NCI-H526 treated with DMSO at 0.1 percent for 48 hours (cell line): ENCODE measurements at regions not wholly inside any gene's neighbourhood (a gene's known extent, or its start where the extent isn't known, plus 50 kb on each side); places are given as distances from the start of the nearest gene placed in this dataset.

ENCODE experiments used
- DNase-seq: peaks from one replicate; lab custom pipeline; 2025; lab: John Stamatoyannopoulos, UW

GRCh38 chr9:88926781-88927505 is 64.3 kb upstream of the S1PR3 start:
- no peak for DNase-seq

DNA sequence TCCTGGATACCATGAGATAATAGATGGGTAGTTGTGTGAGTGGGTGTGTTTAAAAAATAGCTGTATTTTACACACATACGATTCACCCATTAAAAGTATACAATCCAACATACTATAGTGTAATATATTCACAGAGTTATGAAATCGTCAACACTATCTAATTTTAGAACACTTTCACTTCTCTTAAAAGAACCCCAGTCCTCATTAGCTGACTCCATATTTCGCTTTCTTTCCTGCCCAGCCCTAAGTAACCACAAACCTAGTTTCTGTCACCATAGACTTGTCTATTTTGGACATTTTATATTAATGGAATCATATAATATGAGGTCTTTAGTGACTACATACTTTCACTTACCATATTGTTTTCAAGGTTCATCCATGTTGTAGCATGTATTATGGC is 63.8 kb upstream of the S1PR3 start:
- no peak for DNase-seq

DNA sequence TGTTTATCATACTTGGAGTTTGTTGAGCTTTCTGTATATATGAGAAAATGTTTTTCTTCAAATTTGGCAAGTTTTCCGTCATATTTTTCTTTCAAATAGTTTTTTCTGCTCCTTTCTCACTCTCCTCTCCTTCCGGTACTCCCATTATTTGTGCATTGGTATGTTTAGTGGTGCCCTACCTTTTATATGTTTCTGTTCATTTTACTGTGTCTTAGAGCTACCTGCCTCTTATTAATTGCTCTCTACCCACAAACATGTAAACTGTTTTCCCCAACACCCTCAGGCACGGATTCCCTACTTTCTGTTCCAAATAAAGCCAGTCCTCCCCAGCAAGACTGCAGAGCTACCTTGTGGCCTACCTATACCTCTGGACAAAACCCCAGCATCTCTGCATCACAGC is 60.6 kb upstream of the S1PR3 start:
- no peak for DNase-seq

GRCh38 chr9:88932766-88933165 is 58.5 kb upstream of the S1PR3 start:
- peak; percentile 2 for DNase-seq

DNA sequence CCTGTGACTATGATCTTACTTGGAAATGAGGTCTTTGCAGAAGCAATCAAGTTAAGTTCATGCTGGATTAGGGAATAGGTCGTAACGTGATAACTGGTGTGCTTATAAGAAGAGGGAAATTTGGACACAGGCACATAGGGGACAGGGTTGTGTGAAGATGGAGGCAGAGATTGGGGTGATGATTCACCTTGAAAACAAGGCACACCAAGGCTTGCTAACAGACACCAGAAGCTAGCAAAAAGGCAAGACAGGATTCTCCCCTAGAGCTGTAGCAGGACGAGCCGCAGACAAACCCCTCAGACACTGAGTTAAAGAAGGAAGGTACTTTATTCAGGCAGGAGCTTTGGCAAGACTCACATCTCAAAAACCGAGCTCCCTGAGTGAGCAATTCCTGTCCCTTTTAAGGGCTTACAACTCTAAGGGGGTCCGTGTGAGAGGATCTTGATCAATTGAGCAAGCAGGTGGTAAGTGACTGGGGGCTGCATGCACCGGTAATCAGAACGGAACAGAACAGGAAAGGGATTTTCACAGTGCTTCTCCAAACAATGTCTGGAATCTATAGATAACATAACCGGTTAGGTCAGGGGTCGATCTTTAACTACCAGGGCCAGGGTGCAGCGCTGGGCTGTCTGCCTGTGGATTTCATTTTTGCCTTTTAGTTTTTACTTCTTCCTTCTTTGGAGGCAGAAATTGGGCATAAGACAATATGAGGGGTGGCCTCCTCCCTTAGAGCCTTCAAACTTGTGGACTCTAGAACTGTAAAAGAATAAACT is 57.5 kb upstream of the S1PR3 start:
- DNase-seq, result no peak

- no peak for DNase-seq
Observed at GRCh38 chr9:88934876-88935535, 56.3 kb upstream of the S1PR3 start.

DNA sequence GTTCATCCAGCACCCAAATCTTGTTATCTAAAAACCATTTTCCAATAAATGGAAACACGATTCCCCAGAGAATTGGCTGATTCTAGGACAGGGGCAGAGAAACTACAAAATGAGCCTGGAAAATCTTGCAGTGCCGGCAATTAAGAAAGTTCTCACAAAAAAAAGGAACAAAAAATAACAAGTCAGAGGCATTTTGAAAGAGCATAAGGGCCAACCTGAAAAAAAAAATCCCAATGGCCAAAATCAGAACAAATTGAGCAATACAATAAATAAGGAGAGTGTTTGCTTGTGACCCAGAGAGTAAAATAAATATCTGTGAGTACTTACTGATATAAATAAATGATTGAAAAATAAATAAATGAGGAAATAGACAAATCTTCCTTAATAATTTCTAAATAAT is 55.1 kb upstream of the S1PR3 start:
- DNase-seq, result no peak

GRCh38 chr9:88936668-88937067 is 54.6 kb upstream of the S1PR3 start:
- DNase-seq, result no peak

DNA sequence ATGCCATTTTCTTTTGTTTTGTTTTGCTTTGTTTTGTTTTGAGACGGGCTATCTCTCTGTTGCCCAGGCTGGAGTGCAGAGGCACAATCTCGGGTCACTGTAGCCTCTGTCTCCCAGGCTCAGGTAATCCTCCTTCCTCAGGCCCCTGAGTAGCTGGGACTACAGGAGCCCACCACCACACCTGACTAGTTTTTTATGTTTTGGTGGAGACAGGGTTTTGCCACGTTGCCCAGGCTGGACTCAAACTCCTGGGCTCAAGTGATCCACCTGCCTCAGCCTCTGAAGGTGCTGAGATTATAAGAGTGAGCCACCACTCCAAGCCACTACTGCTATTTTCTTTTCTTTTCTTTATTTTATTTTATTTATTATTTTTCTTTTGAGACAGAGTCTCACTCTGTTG is 54.0 kb upstream of the S1PR3 start:
- DNase-seq, result no peak

GRCh38 chr9:88938189-88938588 is 53.1 kb upstream of the S1PR3 start:
- no peak for DNase-seq
